ENCODE measurements at regions not wholly inside any gene's neighbourhood (a gene's known extent, or its start where the extent isn't known, plus 50 kb on each side); places are given as distances from the start of the nearest gene placed in this dataset.
"Not testable (repeated sequence)": the region's sequence is repeated elsewhere in the genome, so short reads cannot be mapped to it uniquely, and the experiment has no call there.

DNA sequence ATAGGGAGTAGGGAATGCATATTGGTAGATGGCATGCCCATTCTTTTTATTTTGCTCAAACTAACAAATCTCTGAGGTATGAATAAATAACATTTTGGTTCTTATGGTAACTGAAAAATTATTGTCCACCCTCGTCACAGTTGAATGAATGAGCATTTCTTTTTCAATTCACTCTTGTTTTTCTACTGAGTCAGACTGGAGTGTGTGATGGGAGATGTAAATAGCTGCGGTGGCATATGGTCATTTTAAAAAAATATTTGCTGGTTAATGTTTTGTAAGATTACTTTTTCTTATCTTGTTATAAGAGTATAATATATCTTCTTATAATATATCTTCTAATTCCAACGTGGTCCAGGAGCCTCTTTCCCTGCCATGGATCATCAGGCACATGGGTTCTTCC lies 586.5 kb downstream of the SLITRK5 start:
- no peak for DNase-seq

DNA sequence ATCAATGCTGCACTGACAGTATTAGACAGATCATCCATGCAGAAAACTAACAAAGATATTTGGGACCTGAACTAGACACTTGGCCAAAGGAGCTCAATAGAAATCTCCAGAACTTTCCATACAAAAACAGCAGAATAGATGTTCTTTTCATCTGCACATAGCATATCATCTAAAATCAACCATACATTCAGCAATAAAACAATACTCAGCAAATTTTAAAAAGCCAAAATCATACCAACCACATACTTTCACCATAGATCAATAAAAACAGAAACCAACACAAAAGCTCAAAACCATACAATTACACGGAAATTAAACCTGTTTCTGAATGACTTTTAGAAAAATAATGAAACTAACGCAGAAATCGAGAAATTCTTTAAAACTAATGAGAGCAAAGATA lies 592.6 kb downstream of the SLITRK5 start:
- no peak for DNase-seq

DNA sequence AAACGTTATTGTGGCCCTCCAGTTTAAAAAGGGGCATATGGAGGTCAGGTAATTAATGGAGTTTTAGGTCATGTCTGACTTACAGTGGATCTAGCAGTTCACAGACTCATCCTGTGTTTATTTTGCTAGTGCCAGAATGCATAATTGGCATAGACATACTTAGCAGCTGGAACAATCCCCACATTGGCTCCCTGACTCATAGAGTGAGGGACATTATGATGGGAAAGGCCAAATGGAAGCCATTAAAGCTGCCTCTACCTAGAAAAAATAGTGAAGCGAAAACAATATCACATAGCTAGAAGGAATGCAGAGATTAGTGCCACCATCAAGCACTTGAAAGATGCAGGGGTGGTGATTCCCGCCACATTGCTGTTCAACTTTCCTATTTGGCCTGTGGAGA lies 610.7 kb downstream of the SLITRK5 start:
- no peak for DNase-seq

DNA sequence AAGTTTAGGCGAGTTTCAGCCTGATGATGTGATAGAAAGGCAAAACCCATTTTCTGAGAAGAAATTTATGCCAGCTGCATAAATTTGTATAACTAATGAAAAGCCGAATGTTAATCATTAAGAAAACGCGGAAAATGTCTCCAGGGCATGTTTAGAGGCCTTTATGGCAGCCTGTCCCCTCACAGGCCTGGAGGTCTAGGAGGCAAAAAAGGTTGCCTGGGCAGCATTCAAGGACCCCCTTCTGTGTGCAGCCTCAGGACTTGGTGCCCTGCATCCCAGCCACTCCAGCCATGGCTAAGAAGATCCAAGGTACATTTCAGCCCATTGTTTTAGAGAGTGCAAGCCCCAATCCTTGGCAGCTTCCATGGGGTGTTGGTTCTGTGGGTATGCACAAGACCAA lies 614.2 kb downstream of the SLITRK5 start:
- no peak for DNase-seq

DNA sequence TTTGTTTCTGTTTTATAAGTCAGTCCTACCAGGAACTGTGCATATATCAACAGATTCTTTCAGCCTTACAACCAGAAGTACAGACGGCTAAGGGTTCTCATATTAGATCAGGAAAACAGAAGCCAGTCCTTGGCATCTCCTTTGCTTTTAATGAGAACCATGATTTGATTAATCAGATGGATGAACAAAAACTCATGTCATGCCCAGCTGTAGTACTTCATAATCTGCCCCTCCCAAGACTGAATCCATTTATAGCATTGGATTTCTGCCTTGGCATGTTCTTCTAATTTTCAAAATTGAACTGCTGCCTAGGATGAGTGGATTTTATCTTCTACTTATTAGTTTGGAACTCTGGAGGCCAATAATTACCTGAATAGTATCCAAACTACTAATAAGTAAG lies 617.2 kb downstream of the SLITRK5 start:
- no peak for DNase-seq

DNA sequence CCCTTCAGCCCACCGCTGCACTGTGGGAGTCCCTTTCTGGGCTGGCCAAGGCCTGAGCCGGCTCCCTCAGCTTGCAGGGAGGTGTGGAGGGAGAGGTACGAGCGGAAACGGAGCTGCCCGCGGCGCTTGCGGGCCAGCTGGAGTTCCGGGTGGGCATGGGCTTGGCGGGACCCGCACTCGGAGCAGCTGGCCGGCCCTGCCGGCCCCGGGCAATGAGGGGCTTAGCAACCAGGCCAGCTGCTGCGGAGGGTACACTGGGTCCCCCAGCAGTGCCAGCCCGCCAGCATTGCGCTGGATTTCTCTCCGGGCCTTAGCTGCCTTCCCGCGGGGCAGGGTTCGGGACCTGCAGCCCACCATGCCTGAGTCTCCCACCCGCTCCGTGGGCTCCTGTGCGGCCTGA lies 620.6 kb downstream of the SLITRK5 start:
- not testable (repeated sequence) for DNase-seq

DNA sequence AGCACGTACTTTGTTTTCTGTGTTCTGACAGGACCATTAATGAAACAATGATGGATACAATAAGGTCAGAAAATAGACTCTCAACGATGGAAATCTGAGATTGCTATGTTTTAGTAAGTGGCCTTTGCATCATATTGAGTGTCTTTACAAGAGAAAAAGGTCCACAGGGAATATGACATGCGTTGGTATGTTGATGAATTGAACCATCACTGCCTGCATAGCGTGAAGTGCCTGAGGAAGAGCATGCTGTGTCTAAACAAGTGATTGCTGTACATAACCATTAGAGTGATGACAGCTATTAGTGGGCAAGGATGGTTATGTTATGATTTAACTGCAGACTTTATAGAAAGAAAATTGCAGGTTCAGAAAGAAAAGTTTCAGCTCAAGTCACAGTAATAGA lies 623.2 kb downstream of the SLITRK5 start:
- no peak for DNase-seq

DNA sequence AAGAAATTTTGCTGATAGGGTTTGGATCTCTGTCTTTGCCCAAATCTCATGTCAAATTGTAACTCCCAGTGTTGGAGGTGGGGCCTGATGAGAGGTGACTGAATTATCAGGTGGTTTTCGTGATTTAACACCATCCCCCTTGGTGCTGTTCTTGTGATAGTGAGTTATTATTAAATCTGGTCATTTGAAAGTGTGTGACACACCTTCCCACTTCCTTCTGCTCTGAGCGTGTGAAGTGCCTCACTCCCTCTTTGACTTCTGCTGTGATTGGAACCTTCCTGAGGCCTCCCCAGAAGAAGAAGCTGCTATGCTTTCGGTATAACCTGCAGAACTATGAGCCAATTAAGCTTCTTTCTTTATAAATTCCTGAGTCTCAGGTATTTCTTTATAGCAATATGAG lies 632.0 kb downstream of the SLITRK5 start:
- no peak for DNase-seq

DNA sequence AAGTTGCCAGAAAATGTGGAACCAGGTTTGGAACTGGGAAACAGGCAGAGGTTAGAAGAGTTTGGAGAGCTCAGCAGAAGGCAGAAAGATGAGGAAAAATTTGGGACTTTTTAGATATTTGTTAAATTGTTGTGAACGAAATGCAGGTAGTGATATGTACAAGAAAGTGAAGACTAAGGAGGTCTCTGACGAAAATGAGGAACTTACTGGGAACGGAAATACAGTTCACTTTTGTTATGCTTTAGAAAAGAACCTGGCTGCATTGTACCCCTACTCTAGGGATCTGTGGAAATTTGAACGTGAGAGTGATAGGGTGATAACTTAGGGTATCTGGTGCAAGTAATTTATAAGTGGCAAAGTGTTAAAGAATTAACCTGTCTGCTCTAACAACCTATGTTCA lies 632.4 kb downstream of the SLITRK5 start:
- DNase-seq: no peak

DNA sequence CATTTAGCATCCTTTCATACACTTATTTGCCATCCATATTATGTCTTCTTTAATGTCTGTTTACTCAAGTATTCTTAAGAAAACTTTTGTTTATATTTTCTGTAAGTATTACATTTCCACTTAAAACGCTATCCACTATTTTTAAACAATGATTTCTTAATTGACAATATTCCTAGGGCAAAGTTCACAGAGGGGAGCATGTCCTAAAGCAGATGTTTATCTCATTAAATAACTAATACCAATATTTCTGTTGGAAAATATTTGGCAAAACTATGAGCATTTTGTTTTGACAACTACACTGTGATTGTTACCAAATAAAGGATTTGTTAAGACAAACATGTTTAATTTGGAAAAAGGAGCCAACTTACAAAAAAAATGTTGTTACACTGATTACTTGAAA lies 643.3 kb downstream of the SLITRK5 start:
- DNase-seq: no peak

DNA sequence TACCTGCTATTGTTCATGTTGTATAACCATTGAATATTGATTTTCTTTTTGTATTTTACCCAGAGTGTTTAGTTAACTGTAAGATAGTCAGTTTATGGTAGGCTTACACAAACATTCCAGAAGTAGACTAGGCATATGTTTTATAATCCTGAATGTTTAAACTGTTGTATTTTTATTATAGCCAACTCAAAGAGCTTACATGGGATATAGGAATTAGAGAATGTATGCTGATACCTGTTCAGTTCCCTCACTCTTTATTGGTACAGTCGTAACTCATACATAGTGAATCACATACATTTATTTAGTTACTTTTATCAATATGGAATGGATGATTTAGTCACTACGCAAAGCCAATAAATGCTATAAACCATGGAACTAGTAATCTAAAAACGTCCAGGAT lies 657.9 kb downstream of the SLITRK5 start:
- DNase-seq: no peak

DNA sequence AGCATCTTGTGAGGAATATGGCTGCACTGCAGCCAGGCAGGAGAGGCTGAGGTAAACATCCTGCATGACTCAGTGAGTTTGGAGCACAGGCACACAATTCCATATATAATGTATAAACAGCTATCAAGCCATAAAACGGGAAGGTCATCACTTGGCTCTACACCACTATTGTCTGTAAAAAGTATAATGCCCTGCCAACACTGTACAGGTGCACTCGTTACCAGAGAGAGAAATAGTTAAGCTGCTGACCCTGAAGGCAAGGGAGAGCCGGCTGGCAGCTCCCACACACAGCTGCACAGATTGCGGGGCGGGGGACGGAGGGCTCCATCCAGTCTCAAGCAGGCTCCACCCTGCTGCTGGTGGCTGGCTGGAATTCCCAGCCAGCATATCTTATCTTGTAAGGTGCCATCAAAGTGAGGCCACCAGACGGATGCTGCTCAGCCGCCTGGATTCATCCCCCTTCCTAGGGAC lies 668.1 kb downstream of the SLITRK5 start:
- no peak for DNase-seq

DNA sequence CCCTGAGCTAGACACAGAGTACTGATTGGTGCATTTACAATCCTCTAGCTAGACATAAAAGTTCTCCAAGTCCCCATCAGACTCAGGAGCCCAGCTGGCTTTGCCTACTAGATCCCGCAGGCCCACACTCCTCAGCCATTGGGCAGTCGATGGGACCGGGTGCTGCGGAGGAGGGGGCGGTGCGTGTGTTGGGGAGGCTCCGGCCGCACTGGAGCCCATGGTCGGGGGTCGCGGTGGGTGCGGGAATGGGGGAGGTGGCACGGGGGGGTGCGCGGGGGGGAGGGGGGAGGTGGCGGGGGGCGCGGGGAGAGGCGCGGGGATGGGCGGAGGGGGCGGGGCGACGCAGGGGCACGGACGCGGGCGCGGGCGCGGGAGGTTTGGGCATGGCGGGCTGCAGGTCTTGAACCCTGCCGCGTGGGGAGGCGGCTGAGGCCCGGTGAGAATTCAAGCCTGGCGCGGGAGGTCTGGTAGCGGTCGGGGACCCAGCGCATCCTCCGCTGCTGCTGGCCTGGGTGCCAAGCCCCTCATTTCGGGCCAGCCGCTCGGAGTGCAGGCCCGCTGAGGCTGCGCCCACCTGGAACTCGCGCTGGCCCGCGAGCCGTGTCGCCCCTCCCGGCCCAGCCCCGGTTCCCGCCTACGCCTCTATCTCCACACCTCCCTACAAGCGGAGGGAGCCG lies 674.1 kb downstream of the SLITRK5 start:
- DNase-seq: no peak

DNA sequence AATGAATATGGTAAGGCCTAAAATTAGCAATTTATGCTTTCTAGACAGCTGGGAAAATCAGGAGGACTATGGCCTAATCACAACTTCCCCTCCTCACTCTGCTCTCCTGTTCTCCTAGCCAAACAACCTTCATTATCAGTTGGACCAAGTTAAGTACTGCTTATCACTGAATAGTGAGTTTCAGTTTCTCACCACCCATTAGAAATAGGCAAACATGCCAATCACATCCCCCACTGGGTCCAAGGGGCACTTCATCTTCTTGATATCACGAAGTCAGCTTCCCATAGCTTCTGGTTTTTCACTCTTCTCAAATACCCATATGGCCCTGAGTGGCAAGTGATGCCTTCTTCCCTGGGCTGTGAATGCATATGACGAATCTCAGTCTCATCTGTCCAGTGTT lies 689.6 kb downstream of the SLITRK5 start:
- DNase-seq: no peak

DNA sequence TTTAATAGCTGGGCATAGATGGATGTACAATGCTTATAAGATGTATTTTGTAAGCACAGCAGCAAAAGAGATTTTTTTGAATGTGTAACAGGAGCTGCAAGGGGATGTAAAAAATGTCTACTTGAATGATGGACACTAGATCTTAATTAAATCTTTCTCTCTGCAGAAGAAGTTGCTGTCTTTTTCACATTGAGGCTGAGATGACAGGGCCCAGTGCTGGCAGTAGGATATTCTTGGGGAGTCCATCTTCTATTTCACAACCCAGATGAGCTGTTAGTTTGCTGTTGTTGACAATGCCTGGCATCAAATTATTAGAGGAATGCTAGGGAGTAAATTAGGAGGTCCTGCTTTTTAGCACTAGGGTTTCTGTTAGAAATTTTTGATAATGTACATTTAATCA lies 698.7 kb downstream of the SLITRK5 start:
- DNase-seq: no peak

DNA sequence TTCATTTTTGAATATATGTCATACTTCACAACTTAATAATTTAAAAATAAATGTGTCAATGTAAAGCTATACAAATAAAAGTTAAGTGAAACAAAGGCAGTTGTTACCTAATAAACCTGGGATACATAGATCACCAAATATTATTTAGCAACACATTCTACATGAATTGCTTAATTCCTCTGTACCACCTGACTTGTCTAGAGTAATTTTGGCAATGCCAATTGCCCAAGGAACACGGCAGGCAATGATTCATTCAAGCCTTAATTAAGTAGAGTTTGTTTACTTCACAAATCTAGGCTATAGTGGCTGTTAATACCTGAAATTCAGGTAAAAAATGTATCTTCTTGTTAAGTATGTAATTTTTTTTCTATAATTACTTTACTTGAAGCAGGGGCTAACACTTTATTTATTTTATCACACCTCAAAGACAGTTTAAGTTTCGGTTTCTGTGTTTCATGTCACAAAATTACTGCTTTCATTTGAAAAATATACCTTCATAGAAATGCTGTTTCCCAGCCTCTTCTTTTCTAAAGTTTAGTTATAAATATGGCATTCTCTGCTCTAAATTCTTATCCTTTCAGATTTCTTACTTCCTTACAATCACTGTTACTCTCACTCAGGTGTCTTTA lies 705.7 kb downstream of the SLITRK5 start:
- DNase-seq: no peak

DNA sequence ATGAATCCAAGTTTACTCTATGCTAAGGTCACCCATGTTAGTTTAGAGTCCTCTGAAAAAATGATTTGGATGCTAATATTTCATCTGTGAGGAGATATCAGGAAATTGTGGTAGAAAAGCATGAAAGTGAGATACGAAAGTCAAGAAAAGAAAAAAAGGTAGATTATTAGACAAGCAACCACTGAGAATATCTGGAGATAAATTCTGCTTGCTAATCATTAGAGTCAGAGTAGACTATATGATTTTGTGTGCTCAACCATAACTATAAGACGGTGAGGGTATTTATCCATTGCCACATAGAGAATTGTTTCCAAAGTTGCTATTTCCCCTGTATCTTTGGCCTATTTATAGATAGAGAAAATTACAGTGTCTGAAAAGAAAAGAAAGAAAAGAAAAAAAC lies 706.7 kb downstream of the SLITRK5 start:
- DNase-seq: no peak

DNA sequence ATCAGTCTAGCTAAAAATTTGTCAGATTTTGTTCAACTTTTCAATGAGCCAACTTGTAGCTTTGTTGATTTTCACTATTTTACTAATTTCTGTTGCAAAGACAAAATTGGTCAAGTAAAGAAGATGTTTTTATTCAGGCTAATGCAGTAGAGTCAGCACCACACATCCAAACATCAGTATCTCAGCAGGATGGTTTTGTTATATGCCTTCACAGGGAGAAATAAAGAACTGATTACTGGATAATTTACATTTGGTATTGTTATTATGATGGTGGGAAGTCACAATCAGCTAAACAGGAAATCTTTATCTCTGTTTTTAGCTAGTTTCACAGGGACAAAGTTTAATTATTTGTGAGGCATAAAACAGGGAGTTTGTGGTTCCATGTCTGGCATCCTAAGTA lies 713.4 kb downstream of the SLITRK5 start:
- no peak for DNase-seq

DNA sequence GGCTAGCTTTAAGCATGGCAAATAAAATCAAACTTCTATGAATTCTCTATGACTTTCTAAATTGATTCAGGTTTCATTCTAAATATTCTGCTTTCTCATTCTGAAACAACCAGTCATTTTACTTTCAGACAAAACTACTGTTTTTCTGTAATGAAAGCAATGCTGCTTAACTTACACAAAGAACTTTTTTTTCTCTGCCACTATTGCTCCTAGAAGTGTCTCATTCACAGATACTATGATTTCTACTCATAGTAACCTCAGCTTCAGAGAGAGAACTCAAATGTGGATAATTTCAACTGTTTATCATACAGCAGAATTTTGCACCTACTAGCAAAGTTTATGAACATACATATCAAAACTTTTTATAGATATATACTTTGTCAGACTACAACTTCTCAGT lies 724.6 kb downstream of the SLITRK5 start:
- DNase-seq: no peak

DNA sequence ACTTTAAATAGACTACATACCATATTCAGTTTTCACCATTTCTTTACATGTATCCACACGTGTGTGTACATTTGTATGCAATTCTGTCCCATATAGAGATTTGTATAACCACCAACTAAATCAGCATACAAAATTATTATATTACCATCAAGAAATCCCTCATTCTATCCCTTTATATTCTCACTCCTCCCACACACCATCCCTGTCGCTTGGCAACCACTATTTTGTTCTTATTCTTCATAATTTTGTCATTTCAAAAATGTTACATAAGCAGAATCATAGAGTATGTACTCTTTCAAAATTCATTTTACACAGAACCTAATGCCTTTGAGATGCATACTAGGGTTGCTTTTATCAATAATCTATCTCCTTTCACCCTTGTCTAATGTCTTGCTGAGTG lies 740.5 kb downstream of the SLITRK5 start:
- DNase-seq: no peak

DNA sequence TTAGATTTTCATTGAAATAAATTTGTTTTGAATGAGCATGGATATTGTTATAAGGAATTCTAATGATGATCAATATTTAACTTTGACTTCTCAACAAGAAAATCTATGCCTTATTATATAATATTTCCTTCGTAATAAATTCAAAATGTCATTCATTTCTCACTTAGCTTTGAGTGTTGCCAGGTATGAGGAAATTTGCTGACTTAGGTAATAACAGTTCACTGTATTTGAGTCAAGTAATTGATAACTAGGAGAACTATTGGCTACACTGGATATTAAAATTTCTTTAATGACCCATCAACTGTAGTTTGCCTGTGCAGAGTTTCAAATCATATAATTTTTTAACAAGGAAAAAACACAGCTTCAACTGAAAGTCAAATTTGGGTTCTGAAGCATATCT lies 746.6 kb downstream of the SLITRK5 start:
- DNase-seq: no peak

DNA sequence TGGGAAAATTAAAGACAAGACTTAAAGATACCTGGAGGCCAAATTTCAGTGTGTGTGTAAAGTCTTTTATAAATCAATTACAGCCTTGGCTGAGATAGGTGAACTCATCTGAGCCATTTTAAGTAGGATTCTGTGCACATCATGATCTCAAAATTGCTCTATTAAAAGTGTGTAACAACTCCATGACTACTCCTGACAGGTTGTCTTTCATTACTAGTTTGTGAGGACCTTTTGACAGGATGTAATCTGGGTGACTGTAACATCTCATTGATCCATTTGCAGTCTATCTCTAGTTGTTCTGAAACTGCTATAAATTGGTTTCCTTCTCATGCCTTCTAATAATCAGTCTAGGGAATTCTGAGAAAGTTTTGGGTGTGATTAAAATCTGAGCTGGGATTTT lies 753.3 kb downstream of the SLITRK5 start:
- DNase-seq: no peak

DNA sequence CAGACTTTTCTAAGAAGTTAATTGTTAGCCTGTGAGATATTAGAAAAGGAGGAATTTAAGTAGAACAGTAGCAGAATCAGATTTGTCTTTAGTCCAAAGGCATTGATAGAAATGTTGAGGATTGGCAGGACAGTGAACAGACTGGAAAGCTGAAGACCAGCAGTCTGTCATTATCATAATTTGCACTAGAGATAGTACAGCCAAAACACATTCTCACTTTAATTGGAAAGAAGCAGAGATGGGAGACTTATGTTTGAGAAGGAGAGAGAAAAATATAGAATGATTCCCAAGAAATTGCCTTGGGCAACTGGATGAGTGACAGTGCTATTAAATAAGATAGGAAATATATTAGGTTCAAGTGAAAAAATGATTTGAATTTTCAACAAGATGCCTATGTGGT lies 755.5 kb downstream of the SLITRK5 start:
- no peak for DNase-seq

DNA sequence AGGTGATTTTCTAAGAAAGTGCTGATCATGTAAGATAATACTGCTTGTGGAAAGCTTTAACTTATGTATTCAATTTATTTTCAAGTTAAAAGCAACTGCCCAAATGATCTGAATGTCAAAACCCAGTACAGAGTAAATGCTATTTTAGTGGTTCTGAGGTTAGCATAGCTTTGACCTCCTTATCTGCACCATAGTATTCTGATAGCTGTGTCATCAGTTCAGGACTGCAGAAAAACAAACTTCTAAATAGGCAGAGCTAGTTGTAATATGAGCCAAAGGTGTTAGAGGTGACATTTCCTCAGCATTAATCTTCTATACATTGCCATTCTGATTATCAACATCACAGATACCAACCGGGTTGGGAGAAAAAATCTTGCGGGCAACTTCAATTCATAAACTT lies 758.7 kb downstream of the SLITRK5 start:
- no peak for DNase-seq

DNA sequence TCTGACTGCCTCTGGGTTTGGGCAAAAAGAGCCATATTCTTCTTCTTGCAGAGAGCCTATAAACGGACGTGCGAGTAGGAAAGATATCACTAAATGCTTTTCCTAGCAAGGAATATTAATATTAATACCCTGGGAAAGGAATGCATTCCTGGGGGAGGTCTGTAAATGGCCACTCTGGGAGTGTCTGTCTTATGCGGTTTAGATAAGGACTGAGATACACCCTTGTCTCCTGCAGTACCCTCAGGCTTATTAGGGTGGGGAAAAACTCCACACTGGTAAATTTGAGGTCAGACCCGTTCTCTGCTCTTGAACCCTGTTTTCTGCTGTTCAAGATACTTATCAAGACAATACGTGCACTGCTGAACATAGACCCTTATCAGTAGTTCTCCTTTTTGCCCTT lies 763.8 kb downstream of the SLITRK5 start:
- no peak for DNase-seq
